Peyer's patch (tissue), 4 donors: ENCODE measurements at regions not wholly inside any gene's neighbourhood (a gene's known extent, or its start where the extent isn't known, plus 50 kb on each side); places are given as distances from the start of the nearest gene placed in this dataset.

ENCODE experiments used
- DNase-seq, 3 donors: peaks; one replicate each; pipeline ENCODE4 v3.0.0-alpha.2; 2017 to 2019
- H3K27ac ChIP-seq, 4 donors: fragments of 200-600 bp; sonication (generic); one replicate each; pipeline ENCODE4 v1.5.1; 2016 to 2019
- H3K27me3 ChIP-seq, 2 donors: fragments of 200-600 bp; sonication (generic); one replicate each; pipeline ENCODE4 v1.5.1; 2019
- H3K36me3 ChIP-seq, 3 donors: fragments of 200-600 bp; sonication (generic); one replicate each; pipeline ENCODE4 v1.5.1; 2016 to 2019
- H3K4me1 ChIP-seq, 4 donors: fragments of 200-600 bp; sonication (generic); one replicate each; pipeline ENCODE4 v1.5.1; 2016 to 2019
- H3K4me3 ChIP-seq, 4 donors: fragments of 200-600 bp; sonication (generic); 1 replicate in 3 of 4; 2 replicates in 1 of 4; pipeline ENCODE4 v1.5.1; 2016 to 2019; ENCODE audit warnings: mild to moderate bottlenecking in 1 of 4
- H3K9me3 ChIP-seq, 4 donors: fragments of 200-600 bp; sonication (generic); one replicate each; pipeline ENCODE4 v1.5.1; 2016 to 2019; ENCODE audit warnings: mild to moderate bottlenecking in 1 of 4
- CTCF ChIP-seq, 6 experiments: fragments of 450-650 bp in 4 of 6; fragments of 200-600 bp in 2 of 6; sonication (generic) in 1 of 6; IDR thresholded peaks; one replicate each; pipeline ENCODE4 v1.5.1; 2017 to 2019; ENCODE audit warnings: antibody characterized with exemption in 6 of 6, mild to moderate bottlenecking in 3 of 6, moderate library complexity in 1 of 6
- POLR2A ChIP-seq, 2 donors: fragments of 450-650 bp; IDR thresholded peaks; one replicate each; pipeline ENCODE4 v1.5.1; 2017; ENCODE audit warnings: antibody characterized with exemption in 2 of 2, mild to moderate bottlenecking in 2 of 2, moderate library complexity in 2 of 2

GRCh38 chr6:105681061-105681460 lies 278.2 kb upstream of the PREP start:
- H3K4me3 ChIP-seq: no peak overlapping the region
- H3K4me1 ChIP-seq: no peaks in the 10 kb centered on the region
- no peaks in the 10 kb centered on the region for H3K9me3 ChIP-seq
- no peaks in the 10 kb centered on the region for H3K36me3 ChIP-seq
- no peak for TF ChIP-seq POLR2A (IDR thresholded peaks at IDR 0.05)
- no peak for TF ChIP-seq CTCF (IDR thresholded peaks at IDR 0.05)
- no peaks in the 10 kb centered on the region for H3K27me3 ChIP-seq
- no peak for DNase-seq
- no peak overlapping the region for H3K27ac ChIP-seq

- H3K36me3 ChIP-seq: no peaks in the 10 kb centered on the region
- no peak for DNase-seq
- no peak overlapping the region for H3K27ac ChIP-seq
- no peak overlapping the region for H3K4me3 ChIP-seq
- TF ChIP-seq POLR2A (IDR thresholded peaks at IDR 0.05) (no peak), CTCF (IDR thresholded peaks at IDR 0.05) (no peak)
- H3K4me1 ChIP-seq: no peaks in the 10 kb centered on the region
- no peaks in the 10 kb centered on the region for H3K9me3 ChIP-seq
- no peaks in the 10 kb centered on the region for H3K27me3 ChIP-seq
These were observed 277.2 kb upstream of the PREP start for GRCh38 chr6:105680131-105680530.

- TF ChIP-seq POLR2A (IDR thresholded peaks at IDR 0.05): no peak
- TF ChIP-seq CTCF (IDR thresholded peaks at IDR 0.05): no peak
- Histone ChIP-seq H3K27me3 (no peaks in the 10 kb centered on the region), H3K9me3 (no peaks in the 10 kb centered on the region), H3K4me1 (no peaks in the 10 kb centered on the region), H3K36me3 (no peaks in the 10 kb centered on the region), H3K4me3 (no peak overlapping the region), H3K27ac (no peak overlapping the region)
- no peak for DNase-seq
These were observed 275.6 kb upstream of the PREP start for GRCh38 chr6:105678516-105678915.

- no peaks in the 10 kb centered on the region for H3K9me3 ChIP-seq
- H3K4me3 ChIP-seq: no peak overlapping the region
- H3K27me3 ChIP-seq: no peaks in the 10 kb centered on the region
- no peak for TF ChIP-seq POLR2A (IDR thresholded peaks at IDR 0.05)
- no peak for TF ChIP-seq CTCF (IDR thresholded peaks at IDR 0.05)
- H3K36me3 ChIP-seq: no peaks in the 10 kb centered on the region
- H3K4me1 ChIP-seq: no peaks in the 10 kb centered on the region
- no peak for DNase-seq
- no peak overlapping the region for H3K27ac ChIP-seq
These were observed 275.0 kb upstream of the PREP start for GRCh38 chr6:105677671-105678475.

GRCh38 chr6:105676857-105677256 lies 274.0 kb upstream of the PREP start:
- no peaks in the 10 kb centered on the region for H3K36me3 ChIP-seq
- H3K4me1 ChIP-seq: no peaks in the 10 kb centered on the region
- no peak for DNase-seq
- H3K9me3 ChIP-seq: no peaks in the 10 kb centered on the region
- no peaks in the 10 kb centered on the region for H3K27me3 ChIP-seq
- H3K27ac ChIP-seq: no peak overlapping the region
- H3K4me3 ChIP-seq: no peak overlapping the region
- TF ChIP-seq CTCF (IDR thresholded peaks at IDR 0.05) (no peak), POLR2A (IDR thresholded peaks at IDR 0.05) (no peak)
